Neuronal stem cell (in vitro differentiated cells): ENCODE measurements at regions not wholly inside any gene's neighbourhood (a gene's known extent, or its start where the extent isn't known, plus 50 kb on each side); places are given as distances from the start of the nearest gene placed in this dataset.
"Not testable (repeated sequence)": the region's sequence is repeated elsewhere in the genome, so short reads cannot be mapped to it uniquely, and the experiment has no call there.

Source experiments
- DNase-seq: peaks from one replicate; pipeline ENCODE4 v3.0.0-alpha.2; 2013; ENCODE audit warnings: low spot score
- H2AFZ ChIP-seq: one replicate; pipeline ENCODE4 v1.6.1; 2013; ENCODE audit warnings: mild to moderate bottlenecking, low read length, inconsistent platforms
- H2AK5ac ChIP-seq: 2 replicates; pipeline ENCODE4 v1.6.1; 2013; ENCODE audit warnings: low read depth, mild to moderate bottlenecking, inconsistent platforms, low read length, moderate library complexity, mixed read lengths
- H2BK120ac ChIP-seq: 2 replicates; pipeline ENCODE4 v1.6.1; 2013; ENCODE audit warnings: low read depth, mild to moderate bottlenecking, inconsistent platforms, low read length, moderate library complexity, mixed read lengths
- H2BK12ac ChIP-seq: one replicate; pipeline ENCODE4 v1.6.1; 2013; ENCODE audit warnings: low read length, inconsistent platforms
- H2BK15ac ChIP-seq: 2 replicates; pipeline ENCODE4 v1.6.1; 2013; ENCODE audit warnings: mild to moderate bottlenecking, low read length, inconsistent platforms, mixed read lengths
- H2BK5ac ChIP-seq: one replicate; pipeline ENCODE4 v1.6.1; 2013; ENCODE audit warnings: inconsistent platforms, mild to moderate bottlenecking, low read length, moderate library complexity
- H3K14ac ChIP-seq: one replicate; pipeline ENCODE4 v1.6.1; 2013; ENCODE audit warnings: low read length, inconsistent platforms
- H3K18ac ChIP-seq: 2 replicates; pipeline ENCODE4 v1.6.1; 2013; ENCODE audit warnings: low read length, inconsistent platforms
- H3K23ac ChIP-seq: 2 replicates; pipeline ENCODE4 v1.6.1; 2013; ENCODE audit warnings: low read depth, mild to moderate bottlenecking, mixed read lengths, low read length, inconsistent platforms; ENCODE audit not compliant: poor library complexity
- H3K27ac ChIP-seq: replicated peaks from 3 replicates; pipeline ENCODE4 v1.5.1; 2013; ENCODE audit warnings: low read length, inconsistent platforms
- H3K27me3 ChIP-seq, 3 experiments: 2 replicates each; pipeline ENCODE4 v1.6.1; 2013; ENCODE audit warnings: low read length in 3 of 3, mild to moderate bottlenecking in 2 of 3, inconsistent platforms in 1 of 3, low read depth in 1 of 3, mixed read lengths in 1 of 3, moderate library complexity in 1 of 3; ENCODE audit not compliant: control insufficient read depth in 3 of 3, insufficient read depth in 3 of 3
- H3K36me3 ChIP-seq, 2 donors: replicated peaks in 1 of 2; 2 replicates each; pipeline ENCODE4 v1.6.1; 2013; ENCODE audit warnings: low read length in 2 of 2; ENCODE audit not compliant: control insufficient read depth in 2 of 2, insufficient read depth in 2 of 2
- H3K4ac ChIP-seq: 2 replicates; pipeline ENCODE4 v1.6.1; 2013; ENCODE audit warnings: inconsistent platforms, mild to moderate bottlenecking, low read length, moderate library complexity
- H3K4me1 ChIP-seq, 2 donors: 1 replicate in 1 of 2; 2 replicates in 1 of 2; pipeline ENCODE4 v1.6.1; 2013; ENCODE audit warnings: low read length in 2 of 2, low read depth in 1 of 2; ENCODE audit not compliant: control insufficient read depth in 2 of 2, insufficient read depth in 1 of 2
- H3K4me2 ChIP-seq: one replicate; pipeline ENCODE4 v1.6.1; 2013; ENCODE audit warnings: mild to moderate bottlenecking, low read length, inconsistent platforms; ENCODE audit not compliant: insufficient read depth, poor library complexity, severe bottlenecking
- H3K4me3 ChIP-seq, 2 donors: 2 replicates each; pipeline ENCODE4 v1.5.1; 2013; ENCODE audit warnings: low read length in 2 of 2, mild to moderate bottlenecking in 2 of 2, inconsistent platforms in 1 of 2, moderate library complexity in 1 of 2
- H3K79me1 ChIP-seq: one replicate; pipeline ENCODE4 v1.6.1; 2013; ENCODE audit warnings: low read depth, mild to moderate bottlenecking, inconsistent platforms, low read length, moderate library complexity
- H3K9ac ChIP-seq: one replicate; pipeline ENCODE4 v1.6.1; 2013; ENCODE audit warnings: mild to moderate bottlenecking, low read depth, low read length, inconsistent platforms; ENCODE audit not compliant: poor library complexity
- H3K9me3 ChIP-seq, 2 donors: replicated peaks in 1 of 2; 2 replicates each; pipeline versions ENCODE3 to v1.6.1; 2013; ENCODE audit warnings: low read length in 2 of 2, mild to moderate bottlenecking in 2 of 2, inconsistent platforms in 1 of 2, low read depth in 1 of 2, mixed read lengths in 1 of 2, moderate library complexity in 1 of 2; ENCODE audit not compliant: control insufficient read depth in 2 of 2, insufficient read depth in 1 of 2
- H4K8ac ChIP-seq: one replicate; pipeline ENCODE4 v1.6.1; 2013; ENCODE audit warnings: low read depth, mild to moderate bottlenecking, inconsistent platforms, low read length, moderate library complexity
- H4K91ac ChIP-seq: one replicate; pipeline ENCODE4 v1.6.1; 2013; ENCODE audit warnings: low read length, low read depth, mild to moderate bottlenecking, inconsistent platforms; ENCODE audit not compliant: poor library complexity
- WGBS, 2 donors: extraction: QIAGEN DNeasy Blood & Tissue Kit; methylation state at CpG; one replicate each; pipeline ENCODE4 v1.1.7; 2013; ENCODE audit warnings: missing lambda C conversion rate in 2 of 2, mixed read lengths in 1 of 2; ENCODE audit not compliant: insufficient read length in 2 of 2, insufficient replicate concordance in 1 of 2; ENCODE audit errors: extremely low coverage in 2 of 2; 5-methylcytosine and 5-hydroxymethylcytosine counted together

DNA sequence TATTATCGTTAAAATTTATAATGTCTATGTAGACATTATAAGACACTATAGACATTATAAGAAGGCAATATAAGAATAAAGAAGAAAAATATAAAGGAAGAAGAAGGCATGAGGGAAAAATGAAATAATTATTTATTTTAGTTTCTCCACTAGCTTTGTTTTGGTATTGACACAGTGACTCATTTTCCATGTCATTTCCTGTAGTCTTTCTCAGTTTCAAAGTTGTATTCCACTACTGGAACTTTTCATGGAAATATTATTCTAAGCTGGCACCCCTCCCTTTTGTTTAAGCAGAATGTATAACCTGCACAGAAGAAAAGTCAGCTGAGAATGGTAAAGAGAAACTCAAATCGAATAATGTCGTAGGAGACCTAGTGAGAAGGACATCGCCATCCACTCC lies 234.2 kb upstream of the NETO1 start:
- no peak overlapping the region for H3K18ac ChIP-seq
- H3K4me1 ChIP-seq: peaks cover 0 to 1% of the 10 kb centered on the region in 2 donors
- H2BK15ac ChIP-seq: no peak overlapping the region
- no peaks in the 10 kb centered on the region for H3K27me3 ChIP-seq
- H2BK5ac ChIP-seq: no peak overlapping the region
- no peak overlapping the region for H3K9ac ChIP-seq
- no peak overlapping the region for H2AFZ ChIP-seq
- H3K4ac ChIP-seq: no peak overlapping the region
- no CpG with 5 or more reads among the region's 4 CpGs for WGBS, 2 donors
- H2BK120ac ChIP-seq: no peak overlapping the region
- H4K91ac ChIP-seq: no peak overlapping the region
- H3K4me3 ChIP-seq: no peak overlapping the region
- H2AK5ac ChIP-seq: no peak overlapping the region
- no peak overlapping the region for H2BK12ac ChIP-seq
- no peak overlapping the region for H3K14ac ChIP-seq
- no peak overlapping the region for H3K4me2 ChIP-seq
- H3K79me1 ChIP-seq: no peaks in the 10 kb centered on the region
- no peak overlapping the region for H3K27ac ChIP-seq
- no peaks in the 10 kb centered on the region for H3K36me3 ChIP-seq
- H3K9me3 ChIP-seq: no peaks in the 10 kb centered on the region
- H3K23ac ChIP-seq: no peak overlapping the region
- H4K8ac ChIP-seq: no peak overlapping the region
- no peak for DNase-seq

GRCh38 chr18:73101491-73101890 lies 233.7 kb upstream of the NETO1 start:
- H2AK5ac ChIP-seq: not testable (repeated sequence)

DNA sequence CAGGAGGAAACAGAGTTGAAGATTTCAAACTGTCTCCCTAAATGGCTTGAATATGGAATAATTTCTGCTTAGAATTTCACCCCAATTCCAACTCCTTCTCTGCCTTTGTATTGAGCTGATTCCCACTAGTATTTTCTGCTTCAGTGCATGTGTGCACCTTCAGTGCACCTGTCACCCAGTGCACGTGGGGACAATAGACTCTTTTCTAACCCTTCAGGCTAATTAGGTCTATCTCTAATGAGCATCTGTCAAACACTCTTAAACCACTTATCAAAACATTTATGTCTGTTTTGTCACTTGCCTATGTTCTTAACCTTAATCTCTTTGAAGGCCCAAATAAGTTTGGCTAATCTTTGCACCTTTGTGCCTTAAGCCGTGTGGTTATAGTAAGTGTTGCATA lies 232.0 kb upstream of the NETO1 start:
- no peak overlapping the region for H2AFZ ChIP-seq
- no CpG with 5 or more reads among the region's 2 CpGs for WGBS, 2 donors

More at GRCh38 chr18:73101491-73101890, 233.7 kb upstream of the NETO1 start:
- H2BK15ac ChIP-seq, H4K91ac ChIP-seq, H2AFZ ChIP-seq, H3K36me3 ChIP-seq, H3K4ac ChIP-seq, H3K4me1 ChIP-seq, H3K27ac ChIP-seq, DNase-seq, H3K79me1 ChIP-seq, H3K14ac ChIP-seq, H4K8ac ChIP-seq, H2BK120ac ChIP-seq, H3K18ac ChIP-seq, H2BK12ac ChIP-seq, H2BK5ac ChIP-seq, H3K9ac ChIP-seq, H3K4me3 ChIP-seq, H3K4me2 ChIP-seq, H3K27me3 ChIP-seq, H3K9me3 ChIP-seq, H3K23ac ChIP-seq: not testable (repeated sequence)
- WGBS, 2 donors: no CpG with 5 or more reads among the region's 6 CpGs

GRCh38 chr18:73093687-73094250 lies 226.0 kb upstream of the NETO1 start:
- H2BK120ac ChIP-seq: no peak overlapping the region
- H3K9me3 ChIP-seq: no peaks in the 10 kb centered on the region
- H2BK5ac ChIP-seq: no peak overlapping the region
- no peak overlapping the region for H4K8ac ChIP-seq
- H3K9ac ChIP-seq: no peak overlapping the region
- no peak overlapping the region for H3K4me2 ChIP-seq
- DNase-seq: no peak
- no peak overlapping the region for H2AFZ ChIP-seq
- H3K27me3 ChIP-seq: no peaks in the 10 kb centered on the region
- H4K91ac ChIP-seq: no peak overlapping the region
- no peak overlapping the region for H3K14ac ChIP-seq
- no CpG with 5 or more reads among the region's 1 CpG for WGBS, 2 donors
- no peaks in the 10 kb centered on the region for H3K4me1 ChIP-seq
- H3K23ac ChIP-seq: no peak overlapping the region
- no peak overlapping the region for H3K27ac ChIP-seq
- H3K4ac ChIP-seq: no peak overlapping the region
- H3K18ac ChIP-seq: no peak overlapping the region
- no peak overlapping the region for H3K4me3 ChIP-seq
- H2AK5ac ChIP-seq: no peak overlapping the region
- no peak overlapping the region for H2BK15ac ChIP-seq
- no peaks in the 10 kb centered on the region for H3K79me1 ChIP-seq
- H3K36me3 ChIP-seq: no peaks in the 10 kb centered on the region
- H2BK12ac ChIP-seq: no peak overlapping the region

More for the DNA sequence above, 232.0 kb upstream of the NETO1 start:
- Histone ChIP-seq H3K27ac (no peak overlapping the region), H3K4ac (no peak overlapping the region), H3K4me3 (no peak overlapping the region), H3K79me1 (no peaks in the 10 kb centered on the region), H3K9ac (no peak overlapping the region), H3K4me1 (peaks cover 0 to 1% of the 10 kb centered on the region in 2 donors), H3K4me2 (no peak overlapping the region), H3K23ac (no peak overlapping the region), H3K9me3 (no peaks in the 10 kb centered on the region), H2BK15ac (no peak overlapping the region), H2BK12ac (no peak overlapping the region), H4K91ac (no peak overlapping the region), H3K18ac (no peak overlapping the region), H4K8ac (no peak overlapping the region), H2AK5ac (no peak overlapping the region), H2BK120ac (no peak overlapping the region), H2BK5ac (no peak overlapping the region), H3K36me3 (no peaks in the 10 kb centered on the region), H3K14ac (no peak overlapping the region), H3K27me3 (no peaks in the 10 kb centered on the region)
- DNase-seq: no peak
